ENCODE measurements at regions not wholly inside any gene's neighbourhood (a gene's known extent, or its start where the extent isn't known, plus 50 kb on each side); places are given as distances from the start of the nearest gene placed in this dataset.

- no peaks in the 10 kb centered on the region for H3K36me3 Mint-ChIP-seq (ENCODE audit: low read depth)
- H3K4me1 Mint-ChIP-seq (ENCODE audit: low read depth) = no peaks in the 10 kb centered on the region
- H3K27me3 Mint-ChIP-seq (ENCODE audit: low read depth) = no peaks in the 10 kb centered on the region
- no peak overlapping the region for H3K27ac Mint-ChIP-seq
- H3K9me3 Mint-ChIP-seq = peaks cover 14% of the 10 kb centered on the region
- H3K4me3 Mint-ChIP-seq = no peak overlapping the region
These were observed 502.0 kb downstream of the EPHA4 start for GRCh38 chr2:221070106-221070505.

GRCh38 chr2:221073326-221074049 is 498.6 kb downstream of the EPHA4 start:
- Mint-ChIP-seq H3K4me1 (ENCODE audit: low read depth) (no peaks in the 10 kb centered on the region), H3K36me3 (ENCODE audit: low read depth) (no peaks in the 10 kb centered on the region), H3K27ac (no peak overlapping the region), H3K9me3 (peaks cover 14% of the 10 kb centered on the region), H3K27me3 (ENCODE audit: low read depth) (no peaks in the 10 kb centered on the region), H3K4me3 (no peak overlapping the region)

- H3K36me3 Mint-ChIP-seq (ENCODE audit: low read depth) = no peaks in the 10 kb centered on the region
- no peak overlapping the region for H3K4me3 Mint-ChIP-seq
- H3K4me1 Mint-ChIP-seq (ENCODE audit: low read depth) = no peaks in the 10 kb centered on the region
- H3K27ac Mint-ChIP-seq = no peak overlapping the region
- peaks cover 14% of the 10 kb centered on the region for H3K9me3 Mint-ChIP-seq
- H3K27me3 Mint-ChIP-seq (ENCODE audit: low read depth) = no peaks in the 10 kb centered on the region
These were observed 497.9 kb downstream of the EPHA4 start for GRCh38 chr2:221074238-221074637.

- peaks cover 14% of the 10 kb centered on the region for H3K9me3 Mint-ChIP-seq
These were observed 496.9 kb downstream of the EPHA4 start for GRCh38 chr2:221075203-221075602.

DNA sequence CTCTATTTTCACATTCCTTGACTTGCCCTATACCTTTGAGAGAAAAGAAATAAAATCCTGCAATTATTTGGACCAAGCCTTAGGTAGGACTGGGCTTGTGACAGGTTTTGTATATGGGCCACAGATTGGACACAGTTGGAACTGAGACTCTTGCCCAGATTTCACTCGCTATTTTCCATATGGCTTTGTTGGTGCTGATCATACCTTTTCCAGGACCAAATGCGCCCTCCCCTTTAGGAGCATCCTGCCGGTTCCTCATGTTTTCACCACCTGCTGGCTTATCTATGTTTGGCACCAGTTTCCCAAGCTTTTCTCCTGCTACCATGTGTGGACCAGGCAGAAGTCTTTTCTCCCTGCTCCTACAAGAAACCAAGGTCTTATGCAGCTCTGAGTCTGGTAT is 494.9 kb downstream of the EPHA4 start:
- Mint-ChIP-seq H3K27ac (no peak overlapping the region), H3K4me3 (no peak overlapping the region)

More at GRCh38 chr2:221075203-221075602, 496.9 kb downstream of the EPHA4 start:
- Mint-ChIP-seq H3K36me3 (ENCODE audit: low read depth) (no peaks in the 10 kb centered on the region), H3K4me1 (ENCODE audit: low read depth) (no peaks in the 10 kb centered on the region), H3K27ac (no peak overlapping the region), H3K4me3 (no peak overlapping the region), H3K27me3 (ENCODE audit: low read depth) (no peaks in the 10 kb centered on the region)

GRCh38 chr2:221077799-221078198 is 494.3 kb downstream of the EPHA4 start:
- Mint-ChIP-seq H3K4me3 (no peak overlapping the region), H3K27me3 (ENCODE audit: low read depth) (no peaks in the 10 kb centered on the region), H3K36me3 (ENCODE audit: low read depth) (no peaks in the 10 kb centered on the region), H3K27ac (no peak overlapping the region), H3K9me3 (no peaks in the 10 kb centered on the region), H3K4me1 (ENCODE audit: low read depth) (no peaks in the 10 kb centered on the region)

More for the DNA sequence above, 494.9 kb downstream of the EPHA4 start:
- Mint-ChIP-seq H3K36me3 (ENCODE audit: low read depth) (no peaks in the 10 kb centered on the region), H3K9me3 (peaks cover 2% of the 10 kb centered on the region), H3K4me1 (ENCODE audit: low read depth) (no peaks in the 10 kb centered on the region), H3K27me3 (ENCODE audit: low read depth) (no peaks in the 10 kb centered on the region)

GRCh38 chr2:221085341-221085900 is 486.7 kb downstream of the EPHA4 start:
- Mint-ChIP-seq H3K4me1 (ENCODE audit: low read depth) (no peaks in the 10 kb centered on the region), H3K27me3 (ENCODE audit: low read depth) (no peaks in the 10 kb centered on the region), H3K36me3 (ENCODE audit: low read depth) (no peaks in the 10 kb centered on the region), H3K9me3 (no peaks in the 10 kb centered on the region), H3K4me3 (no peak overlapping the region), H3K27ac (no peak overlapping the region)

GRCh38 chr2:221085936-221086335 is 486.2 kb downstream of the EPHA4 start:
- Mint-ChIP-seq H3K36me3 (ENCODE audit: low read depth) (no peaks in the 10 kb centered on the region), H3K27me3 (ENCODE audit: low read depth) (no peaks in the 10 kb centered on the region), H3K9me3 (no peaks in the 10 kb centered on the region), H3K4me1 (ENCODE audit: low read depth) (no peaks in the 10 kb centered on the region), H3K4me3 (no peak overlapping the region), H3K27ac (no peak overlapping the region)

- Mint-ChIP-seq H3K36me3 (ENCODE audit: low read depth) (no peaks in the 10 kb centered on the region), H3K4me1 (ENCODE audit: low read depth) (no peaks in the 10 kb centered on the region), H3K4me3 (no peak overlapping the region), H3K9me3 (no peaks in the 10 kb centered on the region), H3K27ac (no peak overlapping the region), H3K27me3 (ENCODE audit: low read depth) (no peaks in the 10 kb centered on the region)
These were observed 484.3 kb downstream of the EPHA4 start for GRCh38 chr2:221087779-221088178.

GRCh38 chr2:221088506-221088905 is 483.6 kb downstream of the EPHA4 start:
- H3K36me3 Mint-ChIP-seq (ENCODE audit: low read depth) = no peaks in the 10 kb centered on the region
- no peak overlapping the region for H3K4me3 Mint-ChIP-seq
- no peak overlapping the region for H3K27ac Mint-ChIP-seq
- H3K9me3 Mint-ChIP-seq = no peaks in the 10 kb centered on the region
- H3K4me1 Mint-ChIP-seq (ENCODE audit: low read depth) = no peaks in the 10 kb centered on the region
- no peaks in the 10 kb centered on the region for H3K27me3 Mint-ChIP-seq (ENCODE audit: low read depth)

- Mint-ChIP-seq H3K36me3 (ENCODE audit: low read depth) (no peaks in the 10 kb centered on the region), H3K9me3 (no peaks in the 10 kb centered on the region), H3K4me1 (ENCODE audit: low read depth) (no peaks in the 10 kb centered on the region), H3K27ac (no peak overlapping the region), H3K27me3 (ENCODE audit: low read depth) (no peaks in the 10 kb centered on the region), H3K4me3 (no peak overlapping the region)
These were observed 476.7 kb downstream of the EPHA4 start for GRCh38 chr2:221095356-221095755.

- H3K4me1 Mint-ChIP-seq (ENCODE audit: low read depth) = no peaks in the 10 kb centered on the region
- H3K4me3 Mint-ChIP-seq = no peak overlapping the region
- H3K36me3 Mint-ChIP-seq (ENCODE audit: low read depth) = no peaks in the 10 kb centered on the region
- H3K27ac Mint-ChIP-seq = no peak overlapping the region
- no peaks in the 10 kb centered on the region for H3K9me3 Mint-ChIP-seq
- no peaks in the 10 kb centered on the region for H3K27me3 Mint-ChIP-seq (ENCODE audit: low read depth)
These were observed 475.2 kb downstream of the EPHA4 start for GRCh38 chr2:221096706-221097567.

GRCh38 chr2:221097568-221097915 is 474.6 kb downstream of the EPHA4 start:
- Mint-ChIP-seq H3K27me3 (ENCODE audit: low read depth) (no peaks in the 10 kb centered on the region), H3K4me1 (ENCODE audit: low read depth) (no peaks in the 10 kb centered on the region), H3K9me3 (no peaks in the 10 kb centered on the region), H3K4me3 (no peak overlapping the region), H3K27ac (no peak overlapping the region), H3K36me3 (ENCODE audit: low read depth) (no peaks in the 10 kb centered on the region)

GRCh38 chr2:221097949-221098348 is 474.2 kb downstream of the EPHA4 start:
- Mint-ChIP-seq H3K27me3 (ENCODE audit: low read depth) (no peaks in the 10 kb centered on the region), H3K9me3 (no peaks in the 10 kb centered on the region), H3K4me1 (ENCODE audit: low read depth) (peaks cover 1% of the 10 kb centered on the region), H3K27ac (no peak overlapping the region), H3K36me3 (ENCODE audit: low read depth) (no peaks in the 10 kb centered on the region), H3K4me3 (no peak overlapping the region)

All from T-helper 1 cell treated with Interleukin-12 subunit alpha and Interleukin-12 subunit beta and Interleukin-4 antibody, amounts not matched to agents 30 μg/mL and 1 μg/mL, for 36 hours (primary cell).